Stimulated activated naive CD4-positive, alpha-beta T cell (primary cell): ENCODE measurements at regions not wholly inside any gene's neighbourhood (a gene's known extent, or its start where the extent isn't known, plus 50 kb on each side); places are given as distances from the start of the nearest gene placed in this dataset.

ENCODE experiments used
- DNase-seq, 6 experiments: peaks; one replicate each; lab custom pipeline; 2025; lab: John Stamatoyannopoulos, UW

DNA sequence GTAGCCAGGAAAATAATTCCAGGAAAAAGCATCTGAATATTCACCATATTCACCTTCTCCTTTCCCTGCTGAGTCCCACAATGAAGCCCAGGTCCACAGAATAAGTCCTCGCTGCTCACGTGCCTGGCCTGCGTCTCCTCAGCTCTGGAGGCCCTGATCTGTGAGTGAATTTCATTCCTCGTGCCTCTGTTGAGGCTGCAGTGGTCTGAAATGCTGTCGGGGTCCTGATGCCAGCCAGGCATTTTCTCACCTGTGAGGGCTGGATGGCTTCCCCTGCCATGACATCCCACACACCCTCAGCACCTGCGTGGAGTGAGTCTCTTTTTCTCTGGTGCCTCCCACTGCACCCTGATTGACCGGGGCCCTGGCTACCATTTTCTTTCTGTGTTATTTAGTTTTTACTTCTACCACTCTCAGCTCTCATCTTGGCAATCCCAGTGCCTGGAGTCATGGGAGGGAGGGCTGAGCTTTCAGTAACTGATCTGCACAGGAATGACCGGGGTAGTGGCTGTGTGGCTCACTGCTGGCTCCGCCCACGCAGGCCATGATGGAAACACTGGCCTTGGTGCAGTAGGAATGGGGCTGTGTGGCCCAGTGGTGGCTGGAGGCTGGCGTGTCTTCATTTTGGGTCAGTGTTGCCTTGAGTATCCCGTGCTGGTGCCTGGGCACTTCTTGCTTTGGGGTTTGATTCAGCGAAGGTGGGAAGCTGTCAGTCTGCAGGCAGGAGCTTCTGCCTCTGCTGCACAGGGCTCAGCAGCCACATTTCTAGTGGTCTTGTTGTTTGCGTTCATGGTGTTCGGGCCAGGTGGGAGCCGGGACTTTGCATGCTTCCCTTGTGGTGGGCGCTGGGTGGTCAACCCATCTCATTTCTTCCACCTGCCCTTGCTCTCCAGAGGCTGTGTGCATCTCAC, 807.2 kb downstream of the TBC1D22A start:
- no peak for DNase-seq

DNA sequence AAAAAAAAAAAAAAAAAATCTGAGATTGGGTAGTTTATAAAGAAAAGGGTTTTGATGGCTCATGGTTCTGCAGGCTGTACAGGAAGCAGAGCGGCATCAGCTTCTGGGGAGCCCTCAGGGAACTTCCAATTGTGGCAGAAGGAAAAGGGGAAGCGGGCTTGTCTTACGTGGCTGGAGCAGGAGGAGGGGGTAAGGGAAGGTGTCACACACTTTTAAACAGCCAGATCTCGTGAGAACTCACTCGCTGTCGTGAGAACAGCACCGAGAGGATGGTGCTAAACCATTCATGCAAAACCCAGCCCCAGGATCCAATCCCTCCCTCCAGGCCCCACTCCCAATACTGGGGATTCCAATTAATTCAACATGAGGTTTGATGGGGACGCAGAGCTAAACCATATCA, 806.2 kb downstream of the TBC1D22A start:
- no peak for DNase-seq

DNA sequence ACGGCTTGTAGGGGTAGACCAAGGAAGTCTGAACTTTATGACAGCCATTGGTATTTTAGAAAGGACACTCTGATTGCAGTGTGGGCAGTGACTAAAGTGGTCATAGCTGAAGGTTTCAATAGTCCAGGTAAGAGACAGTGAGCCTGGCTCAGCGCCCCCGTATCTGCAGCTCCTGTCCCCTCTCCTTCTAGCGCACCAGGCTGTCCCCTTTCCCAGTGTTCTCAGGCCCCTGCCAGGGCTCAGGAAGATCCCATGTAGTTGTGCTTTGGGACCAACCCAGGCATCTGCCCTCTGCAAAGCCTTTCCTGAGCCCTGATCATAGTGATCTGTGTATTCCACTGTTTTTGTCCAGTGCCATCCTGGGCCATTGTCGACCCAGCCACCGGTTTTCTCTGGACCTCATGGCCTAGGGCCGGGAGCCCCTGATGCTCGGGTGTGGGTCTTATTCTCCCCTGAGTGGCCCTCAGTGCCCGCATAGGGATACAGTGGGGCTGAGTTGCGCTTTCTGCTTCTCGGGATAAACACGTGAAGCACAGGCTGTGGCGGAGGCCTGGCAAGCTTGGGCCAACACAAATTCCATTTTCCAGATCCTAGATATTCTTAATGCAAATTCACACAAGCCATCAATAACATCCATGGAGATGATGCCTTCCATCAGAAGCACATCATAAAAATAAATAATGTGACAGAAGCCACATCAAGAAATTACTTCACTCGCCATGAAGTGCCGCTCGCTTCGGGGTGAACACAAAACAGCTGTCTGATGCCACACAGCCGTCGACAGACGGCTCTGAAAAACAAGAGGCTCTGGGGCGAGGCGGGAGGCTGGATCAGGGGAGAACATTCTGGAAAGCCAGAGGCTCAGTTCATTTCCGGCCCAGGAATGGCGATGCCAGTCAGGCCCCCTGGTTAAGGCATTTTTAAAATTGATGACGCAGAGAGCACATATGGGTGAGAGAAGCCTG, 805.0 kb downstream of the TBC1D22A start:
- no peak for DNase-seq

DNA sequence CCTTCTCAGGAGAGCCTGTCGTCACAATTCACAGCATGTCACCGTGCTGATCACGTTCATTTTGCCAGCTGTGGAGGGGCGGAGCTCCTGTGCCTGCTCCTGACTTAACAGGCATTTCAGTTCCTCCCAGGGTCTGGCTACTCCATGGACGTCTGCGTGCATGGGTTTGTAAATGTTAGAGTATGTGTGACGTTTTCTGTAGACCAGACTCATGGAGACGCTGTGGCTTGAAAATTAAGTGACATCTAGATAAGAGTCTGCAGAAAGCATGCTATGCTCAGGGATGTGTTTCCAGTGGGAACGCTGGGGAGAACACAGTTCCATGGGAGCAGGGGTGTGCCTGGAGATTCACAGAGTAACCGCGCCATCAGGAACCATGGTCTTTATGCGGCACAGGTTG, 804.0 kb downstream of the TBC1D22A start:
- no peak for DNase-seq

DNA sequence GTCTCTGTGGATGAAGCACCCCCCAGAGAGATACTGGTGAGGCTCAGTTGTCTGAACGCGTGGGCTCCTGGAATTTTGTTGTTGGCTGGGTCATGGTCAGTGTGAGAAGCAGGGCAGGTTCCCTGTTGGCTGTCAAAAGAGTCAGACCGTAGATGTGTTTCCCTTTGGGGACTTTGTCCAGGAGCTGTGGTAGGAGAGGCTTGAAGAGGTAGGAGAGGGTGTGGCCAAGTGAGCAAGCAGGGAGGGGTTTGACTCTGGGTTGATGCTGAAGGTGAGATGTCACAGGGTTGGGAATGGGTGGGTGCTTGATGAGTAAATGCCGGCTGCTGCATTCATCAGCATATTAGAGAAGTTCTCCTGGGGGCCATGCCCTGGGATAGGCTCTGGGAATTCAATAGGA, 803.2 kb downstream of the TBC1D22A start:
- DNase-seq, result no peak

DNA sequence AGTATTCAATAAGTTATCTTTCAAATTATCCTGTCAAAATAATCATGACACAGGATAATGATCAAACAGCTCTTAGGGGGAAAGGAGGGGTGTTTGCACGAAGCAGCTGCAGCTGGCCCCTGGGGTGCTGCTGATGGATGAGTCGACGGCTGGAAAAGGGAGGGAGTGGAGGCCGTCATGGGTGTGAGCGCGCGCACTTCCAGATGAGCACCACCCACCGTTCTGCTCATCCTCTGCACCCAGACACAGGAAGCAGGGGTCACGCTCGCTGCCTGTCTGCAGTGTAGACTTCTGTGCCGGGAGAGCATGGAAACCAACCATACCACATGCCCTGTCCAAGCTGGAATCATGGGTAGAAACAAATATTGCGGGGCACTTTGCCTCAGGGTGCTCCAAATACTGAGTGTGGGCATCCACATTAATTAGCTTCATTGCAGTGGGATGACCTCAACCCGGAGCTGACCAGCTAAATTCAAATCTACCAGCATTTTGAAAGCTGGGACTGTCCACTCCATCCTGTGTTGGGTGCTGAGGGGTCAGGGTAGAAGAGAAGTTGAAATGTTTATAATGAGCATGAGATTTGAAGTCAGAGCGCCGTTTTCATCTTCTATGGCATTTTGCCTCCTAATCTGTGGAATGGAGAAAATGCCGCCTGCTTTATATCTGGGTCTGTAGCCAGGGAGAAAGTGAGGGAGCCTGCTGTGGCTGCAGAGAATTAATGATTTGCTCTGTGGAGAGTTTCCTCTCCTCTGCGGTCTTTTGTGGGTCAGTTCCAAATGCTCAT, 802.4 kb downstream of the TBC1D22A start:
- DNase-seq, result no peak

DNA sequence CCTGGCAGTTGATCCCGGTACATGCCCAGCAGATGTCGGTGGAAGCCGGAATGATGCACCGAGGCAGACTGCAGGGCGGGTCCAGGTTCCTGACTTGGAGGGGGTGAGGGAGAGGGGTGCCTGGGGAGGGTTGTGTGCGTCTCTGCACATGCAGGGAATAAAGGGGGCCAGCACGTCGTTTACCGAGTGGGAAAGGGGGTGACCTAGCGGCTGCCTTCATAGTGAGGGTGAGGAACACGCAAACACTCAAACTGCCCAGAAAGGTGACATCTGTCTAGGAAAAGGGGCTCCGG, 801.7 kb downstream of the TBC1D22A start:
- no peak for DNase-seq

DNA sequence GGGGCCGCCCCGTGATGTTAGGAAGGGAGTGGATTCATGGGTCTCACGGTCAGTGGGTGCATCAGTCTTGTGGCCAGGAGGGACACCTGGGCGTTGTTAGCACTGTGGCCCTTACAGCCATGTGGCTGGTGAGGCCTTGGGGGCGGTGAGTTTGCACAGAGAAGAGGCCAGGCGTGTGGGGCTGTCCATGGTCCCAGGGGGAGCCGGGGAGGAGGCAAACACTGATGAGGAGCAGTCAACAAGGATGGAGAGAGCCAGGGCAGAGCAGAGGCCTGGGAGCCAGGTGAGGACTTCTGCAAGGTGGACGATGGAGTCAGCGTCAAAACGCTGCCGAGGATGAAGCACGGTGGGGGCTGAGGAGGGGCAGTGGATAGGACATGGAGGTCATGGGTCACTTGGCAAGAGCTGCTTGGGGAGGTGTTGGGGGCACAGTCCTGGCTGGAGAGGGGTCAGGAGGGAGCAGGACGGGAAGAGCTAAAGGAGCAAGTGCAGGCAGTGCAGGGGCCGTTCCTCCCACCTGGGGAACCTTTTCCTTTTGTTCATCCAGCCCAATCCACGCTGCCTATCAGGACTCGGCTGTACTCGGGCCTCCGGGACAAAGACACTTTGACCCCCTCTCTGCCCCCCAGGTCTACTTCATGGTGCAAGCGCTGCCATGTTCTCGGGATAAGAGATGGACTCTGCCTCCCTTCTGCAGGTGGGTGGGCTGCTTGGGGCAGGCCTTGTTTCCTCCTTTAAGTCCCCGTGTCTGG, 801.1 kb downstream of the TBC1D22A start:
- DNase-seq, result no peak

DNA sequence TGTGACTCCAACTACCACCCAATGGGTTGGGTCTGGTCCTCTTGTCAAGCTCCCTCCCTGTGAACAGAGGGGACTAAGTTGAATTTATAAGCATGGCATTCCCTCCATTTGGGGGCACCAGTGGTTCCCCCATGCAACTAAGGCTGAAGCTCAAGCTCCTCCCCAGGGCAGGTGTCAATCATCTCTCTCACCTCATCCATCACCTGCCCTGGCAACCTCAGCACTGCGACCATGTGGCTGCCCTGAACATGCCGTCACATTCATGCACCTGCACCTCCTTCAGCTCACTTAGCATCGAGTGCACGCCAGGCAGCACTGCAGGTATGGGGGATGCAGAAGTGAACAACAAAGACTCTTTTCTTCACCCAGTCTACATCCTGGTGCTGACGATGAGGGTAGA, 799.3 kb downstream of the TBC1D22A start:
- DNase-seq, result no peak

DNA sequence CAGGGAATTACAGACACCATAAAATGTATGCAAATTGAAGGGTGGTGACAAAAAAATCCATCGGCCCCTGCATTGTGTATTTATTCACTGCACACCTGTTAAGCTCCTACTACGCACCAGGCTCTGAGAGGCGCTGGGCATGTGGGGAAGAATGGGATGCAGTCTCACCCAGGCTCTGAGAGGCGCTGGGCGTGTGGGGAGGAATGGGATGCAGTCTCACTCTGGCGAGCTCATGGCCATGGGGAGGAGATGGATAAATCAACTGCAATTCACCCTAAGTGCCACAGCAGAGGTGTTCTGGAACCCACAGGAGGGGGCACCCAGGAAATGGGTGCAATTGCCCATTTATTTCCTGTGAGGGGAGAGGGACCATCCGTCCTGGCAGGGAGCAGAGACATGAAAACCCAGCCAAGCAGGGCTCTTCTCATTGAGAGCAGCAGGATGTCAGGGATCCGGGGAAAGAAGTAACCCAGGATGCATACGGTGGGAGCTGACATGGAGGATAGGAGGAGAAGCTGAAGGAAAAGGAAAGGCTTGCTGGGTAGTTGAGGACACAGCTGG, 798.7 kb downstream of the TBC1D22A start:
- no peak for DNase-seq

DNA sequence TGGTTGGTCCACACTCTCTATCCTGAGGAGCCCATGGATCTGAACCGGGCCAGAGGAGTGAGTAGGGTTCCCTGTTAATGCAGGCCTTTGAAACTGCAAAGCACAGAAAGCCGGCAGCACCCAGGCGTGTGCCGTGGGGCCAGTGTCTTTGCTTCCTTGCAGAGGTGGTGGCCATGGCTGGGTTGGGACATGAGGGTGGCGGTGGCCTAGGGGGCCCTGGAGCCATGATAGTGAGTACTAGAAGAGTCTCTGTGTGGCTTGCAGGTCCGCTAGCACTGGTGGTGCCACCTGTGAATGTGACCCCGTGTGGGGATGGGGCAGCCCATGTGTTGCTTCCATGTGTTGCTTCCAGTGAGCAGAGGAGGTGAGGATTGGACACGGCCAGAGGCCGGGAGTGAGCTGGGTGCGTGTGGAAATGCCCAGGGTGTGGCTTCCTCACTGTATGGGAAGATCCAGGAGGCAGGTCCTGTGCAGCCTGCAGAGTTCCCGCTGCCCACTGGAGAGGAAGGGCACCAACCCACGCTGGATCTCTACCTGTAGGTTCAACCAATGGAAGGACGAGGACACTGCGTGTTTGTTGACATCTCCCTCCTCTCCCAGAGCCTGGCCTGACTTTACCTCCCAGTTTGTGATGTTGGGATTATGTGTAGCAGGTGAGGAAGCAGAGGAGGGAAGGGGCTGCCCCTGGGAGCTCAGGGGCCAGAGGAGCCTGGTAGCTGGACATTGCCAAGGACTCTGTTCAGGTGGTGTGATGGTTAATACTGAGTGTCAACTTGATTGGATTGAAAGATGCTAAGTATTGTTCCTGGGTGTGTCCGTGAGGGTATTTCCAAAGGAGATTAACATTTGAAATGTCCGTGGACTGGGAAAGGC, 796.6 kb downstream of the TBC1D22A start:
- DNase-seq, result no peak

DNA sequence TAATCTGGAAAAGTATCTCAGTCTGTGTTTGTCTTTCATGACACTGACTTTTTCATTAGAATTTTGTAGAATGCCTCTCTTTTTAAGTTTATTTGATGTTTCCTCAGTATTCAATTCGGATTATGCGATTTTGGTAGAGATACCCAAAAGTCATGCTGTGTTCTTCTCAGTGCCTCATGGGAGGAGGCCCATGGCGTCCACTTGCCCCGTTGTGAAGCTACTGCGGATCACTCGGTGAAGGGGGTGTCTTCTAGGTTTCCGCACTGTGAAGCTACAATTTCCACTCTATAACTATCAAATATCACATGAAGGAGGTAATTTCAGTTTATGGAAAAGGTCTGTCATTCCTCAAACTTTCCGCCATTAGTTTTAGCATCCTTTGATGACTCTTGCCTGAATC, 794.0 kb downstream of the TBC1D22A start:
- DNase-seq, result no peak

DNA sequence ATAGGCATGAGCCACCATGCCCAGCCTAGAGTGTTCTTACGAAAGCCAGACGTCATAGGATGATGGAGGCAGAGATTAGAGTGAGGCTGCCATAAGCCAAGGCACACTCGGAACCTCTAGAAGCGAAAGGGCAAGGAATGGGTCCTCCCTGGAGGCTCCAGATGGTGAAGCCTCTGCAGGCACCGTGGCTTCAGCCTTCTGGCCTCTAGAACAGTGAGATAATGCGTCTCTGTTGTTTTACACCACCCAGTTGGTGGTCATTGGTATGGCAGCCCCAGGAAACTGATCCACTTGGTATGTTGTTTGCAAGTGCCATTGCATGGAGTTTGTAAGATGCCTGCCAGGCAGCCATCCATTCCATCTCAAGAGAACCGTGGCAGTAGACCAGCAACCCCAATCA, 791.0 kb downstream of the TBC1D22A start:
- no peak for DNase-seq

DNA sequence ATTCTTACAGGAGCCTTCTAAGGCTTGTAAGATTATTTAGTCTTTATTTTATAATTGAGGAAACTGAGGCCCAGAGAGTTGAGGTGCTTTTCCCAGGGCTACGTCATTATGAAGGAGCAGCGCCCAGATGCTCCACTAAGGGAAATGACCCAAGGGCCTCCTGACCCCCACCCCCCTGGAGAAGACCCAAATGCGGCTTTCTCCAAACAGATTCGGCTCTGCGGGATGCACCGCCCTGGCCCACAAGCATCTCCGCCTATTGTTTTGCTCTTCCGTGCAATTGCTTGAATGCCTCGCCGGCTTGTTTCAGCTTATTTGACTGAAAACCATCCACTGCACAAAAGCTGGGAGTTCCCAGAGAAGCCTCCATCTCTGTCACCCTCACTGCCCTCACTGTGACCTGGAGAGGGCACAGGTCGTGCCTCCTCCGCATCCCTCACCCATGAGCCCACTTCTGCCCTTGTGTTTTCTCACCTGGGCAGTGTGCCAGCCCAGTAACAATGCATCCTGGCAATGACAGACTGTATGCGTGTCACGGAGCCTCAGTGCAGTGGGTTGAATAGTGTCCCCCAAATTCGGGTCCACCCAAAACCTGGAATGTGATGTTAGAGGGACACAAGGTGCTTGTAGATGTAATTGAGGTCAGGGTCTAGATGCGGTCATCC, 790.2 kb downstream of the TBC1D22A start:
- DNase-seq, result no peak

DNA sequence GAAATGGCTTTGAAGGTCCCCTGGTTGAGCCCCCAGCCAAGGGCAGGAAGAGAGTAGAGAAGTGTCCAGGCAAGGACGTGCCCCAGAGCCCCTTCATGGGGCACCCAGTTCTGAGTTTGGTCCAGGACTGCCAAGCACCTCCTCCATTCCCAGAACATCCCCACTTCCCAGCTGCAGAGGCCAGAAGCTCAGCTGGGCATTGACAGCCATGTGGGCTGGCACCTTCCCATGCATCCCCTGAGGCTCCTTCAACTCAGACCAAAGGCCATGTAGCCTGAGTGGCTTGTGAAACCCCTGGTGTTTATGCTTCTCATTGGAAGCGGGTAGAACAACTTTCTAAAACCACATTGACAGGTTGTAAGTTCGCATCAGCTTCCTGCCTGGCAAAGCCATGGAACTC, 789.6 kb downstream of the TBC1D22A start:
- DNase-seq, result no peak

DNA sequence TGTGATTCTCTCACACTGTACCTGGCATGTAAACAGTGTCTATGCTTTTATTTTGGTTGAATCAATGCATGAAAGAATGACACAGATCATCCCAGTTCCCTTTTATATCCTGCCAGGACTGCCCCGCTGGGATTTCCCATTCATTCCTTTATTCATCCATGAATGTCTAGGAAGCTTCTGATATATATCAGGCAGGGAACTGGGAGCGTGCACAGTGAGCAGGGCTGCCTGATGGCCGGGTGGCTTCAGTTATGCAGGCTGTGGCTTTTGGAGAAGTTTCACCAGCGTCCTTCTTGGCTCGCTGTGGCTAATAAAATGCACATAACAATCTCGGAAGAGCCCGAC, 789.0 kb downstream of the TBC1D22A start:
- no peak for DNase-seq

DNA sequence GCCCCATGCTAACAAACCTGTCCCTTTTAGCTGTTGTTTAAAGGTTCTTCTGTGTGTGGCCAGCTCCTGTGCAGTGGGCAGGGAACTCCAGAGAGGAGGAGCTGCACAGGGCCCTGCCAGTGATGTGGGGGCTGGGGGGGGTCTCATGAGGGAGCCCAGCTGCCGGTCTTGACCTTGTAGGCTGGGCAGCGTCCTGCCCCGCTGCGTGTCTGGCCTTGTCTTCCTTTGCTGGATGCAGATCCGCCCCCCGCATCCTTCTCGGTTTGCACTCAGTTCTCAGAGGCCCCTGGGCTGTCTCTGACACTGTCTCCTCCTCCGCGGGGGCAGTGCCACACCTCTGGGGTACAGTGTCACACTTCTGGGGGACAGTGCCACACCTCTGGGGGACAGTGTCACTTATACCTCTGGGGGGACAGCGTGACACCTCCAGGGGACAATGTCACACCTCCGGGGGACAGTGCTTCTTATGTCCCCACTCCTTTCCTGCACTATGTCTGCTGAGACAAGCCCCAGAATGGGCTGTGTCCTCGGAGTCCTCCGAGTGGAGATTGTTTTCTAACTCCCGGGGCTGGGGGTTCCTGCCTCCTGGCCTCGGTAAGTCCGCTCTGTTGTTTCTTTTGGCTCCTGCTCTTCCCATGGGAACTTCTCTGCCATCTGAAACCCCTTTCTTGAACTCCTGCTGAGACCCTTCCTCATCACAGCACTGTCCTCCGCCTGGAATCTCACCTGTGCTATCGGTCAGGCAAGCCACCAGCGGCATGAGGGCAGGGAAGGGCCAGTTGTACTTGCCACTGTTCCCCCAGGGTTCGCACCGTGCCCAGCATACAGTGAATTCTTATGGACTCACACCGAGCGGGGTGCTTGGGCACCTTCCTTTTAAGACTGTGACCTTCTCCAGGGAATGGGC, 788.3 kb downstream of the TBC1D22A start:
- DNase-seq, result no peak

DNA sequence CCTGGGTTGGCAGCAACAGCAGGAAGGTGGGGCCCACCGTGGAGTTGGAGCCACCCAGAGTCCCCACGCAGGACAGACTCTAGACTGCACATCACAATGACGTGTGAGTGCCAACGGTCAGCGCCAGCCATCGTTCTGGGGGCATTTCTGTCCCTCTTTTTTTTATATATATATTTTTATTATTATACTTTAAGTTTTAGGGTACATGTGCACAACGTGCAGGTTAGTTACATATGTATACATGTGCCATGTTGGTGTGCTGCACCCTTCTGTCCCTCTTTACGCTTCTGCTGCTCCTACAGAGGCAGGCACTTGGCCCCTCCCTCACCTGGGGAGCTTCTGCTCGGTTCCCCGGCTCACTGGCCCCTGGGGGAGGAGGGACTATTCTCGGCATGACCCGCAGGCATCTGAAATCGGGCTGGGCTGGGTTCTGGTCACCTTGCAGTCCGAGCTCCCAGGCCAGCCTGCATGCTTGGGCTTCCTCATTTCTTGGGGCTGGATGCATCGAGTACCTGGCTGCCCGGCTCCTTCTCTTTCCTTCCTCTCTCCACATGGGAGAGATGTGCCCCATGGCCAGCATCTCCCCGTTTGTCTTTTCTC, 787.4 kb downstream of the TBC1D22A start:
- DNase-seq, result no peak
